ENCODE measurements at regions not wholly inside any gene's neighbourhood (a gene's known extent, or its start where the extent isn't known, plus 50 kb on each side); places are given as distances from the start of the nearest gene placed in this dataset.
A peak's percentile ranks its signal among the peaks of the same experiment; 100 is the strongest.

- TF ChIP-seq CTCF (IDR thresholded peaks at IDR 0.05): no peak
- peaks cover 25% of the 10 kb centered on the region for H3K27me3 Mint-ChIP-seq (ENCODE audit: unreplicated experiment)
Observed at GRCh38 chr12:11954181-11954580, 116.6 kb upstream of the BCL2L14 start.

GRCh38 chr12:11958221-11959091, 112.3 kb upstream of the BCL2L14 start:
- peaks cover 18% of the 10 kb centered on the region for H3K27me3 Mint-ChIP-seq (ENCODE audit: unreplicated experiment)
- no peaks in the 10 kb centered on the region for H3K9me3 Mint-ChIP-seq (ENCODE audit: unreplicated experiment)
- no peak for DNase-seq (ENCODE audit: extremely low spot score, unreplicated experiment)
- TF ChIP-seq CTCF (IDR thresholded peaks at IDR 0.05): no peak
- H3K27ac Mint-ChIP-seq (ENCODE audit: unreplicated experiment): peak overlapping the region; percentile 77
- no peaks in the 10 kb centered on the region for H3K36me3 Mint-ChIP-seq (ENCODE audit: unreplicated experiment)
- peaks cover 20% of the 10 kb centered on the region for H3K4me1 Mint-ChIP-seq (ENCODE audit: unreplicated experiment)
- no peak overlapping the region for H3K4me3 Mint-ChIP-seq (ENCODE audit: unreplicated experiment)

More at GRCh38 chr12:11954181-11954580, 116.6 kb upstream of the BCL2L14 start:
- no peak for DNase-seq (ENCODE audit: extremely low spot score, unreplicated experiment)
- Mint-ChIP-seq H3K36me3 (ENCODE audit: unreplicated experiment) (no peaks in the 10 kb centered on the region), H3K4me1 (ENCODE audit: unreplicated experiment) (peaks cover 14% of the 10 kb centered on the region), H3K9me3 (ENCODE audit: unreplicated experiment) (no peaks in the 10 kb centered on the region), H3K4me3 (ENCODE audit: unreplicated experiment) (no peak overlapping the region), H3K27ac (ENCODE audit: unreplicated experiment) (no peak overlapping the region)

GRCh38 chr12:11959117-11959823, 111.5 kb upstream of the BCL2L14 start:
- Mint-ChIP-seq H3K27ac (ENCODE audit: unreplicated experiment) (peak overlapping the region; percentile 77), H3K9me3 (ENCODE audit: unreplicated experiment) (no peaks in the 10 kb centered on the region), H3K4me1 (ENCODE audit: unreplicated experiment) (peaks cover 18% of the 10 kb centered on the region), H3K27me3 (ENCODE audit: unreplicated experiment) (peaks cover 18% of the 10 kb centered on the region), H3K4me3 (ENCODE audit: unreplicated experiment) (no peak overlapping the region), H3K36me3 (ENCODE audit: unreplicated experiment) (no peaks in the 10 kb centered on the region)
- DNase-seq (ENCODE audit: extremely low spot score, unreplicated experiment): no peak
- no peak for TF ChIP-seq CTCF (IDR thresholded peaks at IDR 0.05)

- H3K4me3 Mint-ChIP-seq (ENCODE audit: unreplicated experiment): no peak overlapping the region
- no peaks in the 10 kb centered on the region for H3K36me3 Mint-ChIP-seq (ENCODE audit: unreplicated experiment)
- no peaks in the 10 kb centered on the region for H3K9me3 Mint-ChIP-seq (ENCODE audit: unreplicated experiment)
- no peak for TF ChIP-seq CTCF (IDR thresholded peaks at IDR 0.05)
- peaks cover 7% of the 10 kb centered on the region for H3K27me3 Mint-ChIP-seq (ENCODE audit: unreplicated experiment)
- H3K27ac Mint-ChIP-seq (ENCODE audit: unreplicated experiment): no peak overlapping the region
- peaks cover 18% of the 10 kb centered on the region for H3K4me1 Mint-ChIP-seq (ENCODE audit: unreplicated experiment)
- DNase-seq (ENCODE audit: extremely low spot score, unreplicated experiment): no peak
Observed at GRCh38 chr12:11960646-11961045, 110.1 kb upstream of the BCL2L14 start.

GRCh38 chr12:11961686-11962085, 109.1 kb upstream of the BCL2L14 start:
- Mint-ChIP-seq H3K36me3 (ENCODE audit: unreplicated experiment) (no peaks in the 10 kb centered on the region), H3K4me1 (ENCODE audit: unreplicated experiment) (peaks cover 18% of the 10 kb centered on the region), H3K4me3 (ENCODE audit: unreplicated experiment) (no peak overlapping the region), H3K9me3 (ENCODE audit: unreplicated experiment) (no peaks in the 10 kb centered on the region), H3K27me3 (ENCODE audit: unreplicated experiment) (no peaks in the 10 kb centered on the region), H3K27ac (ENCODE audit: unreplicated experiment) (no peak overlapping the region)
- no peak for TF ChIP-seq CTCF (IDR thresholded peaks at IDR 0.05)
- DNase-seq (ENCODE audit: extremely low spot score, unreplicated experiment): no peak

Measured in osteocyte (in vitro differentiated cells).